CD4-positive, alpha-beta T cell treated with Interleukin-10 for 1 hour (primary cell): ENCODE measurements at regions not wholly inside any gene's neighbourhood (a gene's known extent, or its start where the extent isn't known, plus 50 kb on each side); places are given as distances from the start of the nearest gene placed in this dataset.

Source experiments
- DNase-seq: peaks from one replicate; pipeline ENCODE4 v3.0.0-alpha.2; 2020

GRCh38 chr13:85445534-85445933 is 353.7 kb downstream of the SLITRK6 start:
- DNase-seq: no peak

- DNase-seq: no peak
Observed at GRCh38 chr13:85441975-85442374, 357.2 kb downstream of the SLITRK6 start.

- DNase-seq: no peak
Observed at GRCh38 chr13:85441364-85441763, 357.9 kb downstream of the SLITRK6 start.

GRCh38 chr13:85436029-85436428 is 363.2 kb downstream of the SLITRK6 start:
- DNase-seq: no peak

- no peak for DNase-seq
Observed at GRCh38 chr13:85434927-85435326, 364.3 kb downstream of the SLITRK6 start.

- DNase-seq: no peak
Observed at GRCh38 chr13:85432881-85433280, 366.3 kb downstream of the SLITRK6 start.

GRCh38 chr13:85431720-85432119 is 367.5 kb downstream of the SLITRK6 start:
- DNase-seq: no peak

GRCh38 chr13:85430216-85430794 is 368.9 kb downstream of the SLITRK6 start:
- DNase-seq: no peak

GRCh38 chr13:85427416-85427815 is 371.8 kb downstream of the SLITRK6 start:
- no peak for DNase-seq

- DNase-seq: no peak
Observed at GRCh38 chr13:85420136-85420535, 379.1 kb downstream of the SLITRK6 start.

- no peak for DNase-seq
Observed at GRCh38 chr13:85419611-85420010, 379.6 kb downstream of the SLITRK6 start.

- DNase-seq: no peak
Observed at GRCh38 chr13:85417807-85418206, 381.4 kb downstream of the SLITRK6 start.

- no peak for DNase-seq
Observed at GRCh38 chr13:85413664-85414063, 385.6 kb downstream of the SLITRK6 start.

GRCh38 chr13:85412448-85412847 is 386.8 kb downstream of the SLITRK6 start:
- no peak for DNase-seq

- no peak for DNase-seq
Observed at GRCh38 chr13:85411591-85411990, 387.6 kb downstream of the SLITRK6 start.

GRCh38 chr13:85408415-85408814 is 390.8 kb downstream of the SLITRK6 start:
- no peak for DNase-seq

GRCh38 chr13:85406269-85406975 is 392.8 kb downstream of the SLITRK6 start:
- no peak for DNase-seq

GRCh38 chr13:85405316-85405897 is 393.8 kb downstream of the SLITRK6 start:
- DNase-seq: no peak

GRCh38 chr13:85386424-85386823 is 412.8 kb downstream of the SLITRK6 start:
- no peak for DNase-seq

- no peak for DNase-seq
Observed at GRCh38 chr13:85383291-85383690, 415.9 kb downstream of the SLITRK6 start.

- DNase-seq: no peak
Observed at GRCh38 chr13:85381082-85381481, 418.1 kb downstream of the SLITRK6 start.

- DNase-seq: no peak
Observed at GRCh38 chr13:85379991-85380390, 419.2 kb downstream of the SLITRK6 start.

GRCh38 chr13:85379433-85379832 is 419.8 kb downstream of the SLITRK6 start:
- no peak for DNase-seq

GRCh38 chr13:85377783-85378182 is 421.4 kb downstream of the SLITRK6 start:
- no peak for DNase-seq

GRCh38 chr13:85373322-85373721 is 425.9 kb downstream of the SLITRK6 start:
- DNase-seq: no peak
